ENCODE measurements at regions not wholly inside any gene's neighbourhood (a gene's known extent, or its start where the extent isn't known, plus 50 kb on each side); places are given as distances from the start of the nearest gene placed in this dataset.

GRCh38 chr10:78920011-78920410 lies 148.8 kb upstream of the ZMIZ1 start:
- Histone ChIP-seq H3K4me3 (ENCODE audit: low read length) (no peak overlapping the region), H3K9me3 (ENCODE audit: control insufficient read depth, low read depth, low read length) (no peaks in the 10 kb centered on the region), H3K27me3 (ENCODE audit: control insufficient read depth, insufficient read depth, low read length) (no peaks in the 10 kb centered on the region), H3K36me3 (ENCODE audit: control insufficient read depth, insufficient read depth, low read length) (no peaks in the 10 kb centered on the region), H3K4me1 (ENCODE audit: control insufficient read depth, insufficient read depth, low read length) (peaks cover 7% of the 10 kb centered on the region), H3K27ac (ENCODE audit: low read length) (no peak overlapping the region)
- no peak for DNase-seq
- WGBS (ENCODE audit: insufficient coverage, low lambda C conversion rate), result no CpG with 5 or more reads among the region's 2 CpGs

- Histone ChIP-seq H3K27ac (ENCODE audit: low read length) (no peak overlapping the region), H3K9me3 (ENCODE audit: control insufficient read depth, low read depth, low read length) (no peaks in the 10 kb centered on the region), H3K36me3 (ENCODE audit: control insufficient read depth, insufficient read depth, low read length) (no peaks in the 10 kb centered on the region), H3K4me1 (ENCODE audit: control insufficient read depth, insufficient read depth, low read length) (peaks cover 10% of the 10 kb centered on the region), H3K27me3 (ENCODE audit: control insufficient read depth, insufficient read depth, low read length) (no peaks in the 10 kb centered on the region), H3K4me3 (ENCODE audit: low read length) (no peak overlapping the region)
- WGBS (ENCODE audit: insufficient coverage, low lambda C conversion rate), result no CpG with 5 or more reads among the region's 3 CpGs
- DNase-seq, result no peak
Measured at GRCh38 chr10:78921895-78922294, 146.9 kb upstream of the ZMIZ1 start.

- peaks cover 10% of the 10 kb centered on the region for H3K4me1 ChIP-seq (ENCODE audit: control insufficient read depth, insufficient read depth, low read length)
- no peaks in the 10 kb centered on the region for H3K36me3 ChIP-seq (ENCODE audit: control insufficient read depth, insufficient read depth, low read length)
- no peak for DNase-seq
- no peak overlapping the region for H3K4me3 ChIP-seq (ENCODE audit: low read length)
- WGBS (ENCODE audit: insufficient coverage, low lambda C conversion rate), result no CpG with 5 or more reads among the region's 15 CpGs
- H3K27ac ChIP-seq (ENCODE audit: low read length), result no peak overlapping the region
- no peaks in the 10 kb centered on the region for H3K27me3 ChIP-seq (ENCODE audit: control insufficient read depth, insufficient read depth, low read length)
- H3K9me3 ChIP-seq (ENCODE audit: control insufficient read depth, low read depth, low read length), result no peaks in the 10 kb centered on the region
Measured at GRCh38 chr10:78923647-78924318, 145.0 kb upstream of the ZMIZ1 start.

GRCh38 chr10:78924319-78925003 lies 144.3 kb upstream of the ZMIZ1 start:
- DNase-seq, result no peak
- no peak overlapping the region for H3K27ac ChIP-seq (ENCODE audit: low read length)

GRCh38 chr10:78925275-78925674 lies 143.5 kb upstream of the ZMIZ1 start:
- H3K9me3 ChIP-seq (ENCODE audit: control insufficient read depth, low read depth, low read length), result no peaks in the 10 kb centered on the region
- no peaks in the 10 kb centered on the region for H3K36me3 ChIP-seq (ENCODE audit: control insufficient read depth, insufficient read depth, low read length)
- H3K4me3 ChIP-seq (ENCODE audit: low read length), result no peak overlapping the region
- no peaks in the 10 kb centered on the region for H3K27me3 ChIP-seq (ENCODE audit: control insufficient read depth, insufficient read depth, low read length)
- H3K4me1 ChIP-seq (ENCODE audit: control insufficient read depth, insufficient read depth, low read length), result peaks cover 10% of the 10 kb centered on the region
- WGBS (ENCODE audit: insufficient coverage, low lambda C conversion rate), result 100% methylated on average over 1 of the region's 6 CpGs
- no peak for DNase-seq
- peak overlapping the region; percentile 39 for H3K27ac ChIP-seq (ENCODE audit: low read length)

More at GRCh38 chr10:78924319-78925003, 144.3 kb upstream of the ZMIZ1 start:
- Histone ChIP-seq H3K4me1 (ENCODE audit: control insufficient read depth, insufficient read depth, low read length) (peaks cover 10% of the 10 kb centered on the region), H3K4me3 (ENCODE audit: low read length) (no peak overlapping the region), H3K9me3 (ENCODE audit: control insufficient read depth, low read depth, low read length) (no peaks in the 10 kb centered on the region), H3K36me3 (ENCODE audit: control insufficient read depth, insufficient read depth, low read length) (no peaks in the 10 kb centered on the region), H3K27me3 (ENCODE audit: control insufficient read depth, insufficient read depth, low read length) (no peaks in the 10 kb centered on the region)
- WGBS (ENCODE audit: insufficient coverage, low lambda C conversion rate), result no CpG with 5 or more reads among the region's 7 CpGs

GRCh38 chr10:78925800-78926319 lies 142.9 kb upstream of the ZMIZ1 start:
- H3K27ac ChIP-seq (ENCODE audit: low read length), result peak overlapping the region; percentile 39
- H3K9me3 ChIP-seq (ENCODE audit: control insufficient read depth, low read depth, low read length), result no peaks in the 10 kb centered on the region
- H3K36me3 ChIP-seq (ENCODE audit: control insufficient read depth, insufficient read depth, low read length), result no peaks in the 10 kb centered on the region
- no peaks in the 10 kb centered on the region for H3K27me3 ChIP-seq (ENCODE audit: control insufficient read depth, insufficient read depth, low read length)
- H3K4me3 ChIP-seq (ENCODE audit: low read length), result no peak overlapping the region
- peaks cover 10% of the 10 kb centered on the region for H3K4me1 ChIP-seq (ENCODE audit: control insufficient read depth, insufficient read depth, low read length)
- peak; percentile 76 to 86 for DNase-seq
- WGBS (ENCODE audit: insufficient coverage, low lambda C conversion rate), result no CpG with 5 or more reads among the region's 6 CpGs

- Histone ChIP-seq H3K4me1 (ENCODE audit: control insufficient read depth, insufficient read depth, low read length) (peaks cover 10% of the 10 kb centered on the region), H3K9me3 (ENCODE audit: control insufficient read depth, low read depth, low read length) (no peaks in the 10 kb centered on the region), H3K4me3 (ENCODE audit: low read length) (no peak overlapping the region), H3K27ac (ENCODE audit: low read length) (no peak overlapping the region), H3K36me3 (ENCODE audit: control insufficient read depth, insufficient read depth, low read length) (no peaks in the 10 kb centered on the region), H3K27me3 (ENCODE audit: control insufficient read depth, insufficient read depth, low read length) (no peaks in the 10 kb centered on the region)
- no CpG with 5 or more reads among the region's 11 CpGs for WGBS (ENCODE audit: insufficient coverage, low lambda C conversion rate)
- no peak for DNase-seq
Measured at GRCh38 chr10:78927257-78927995, 141.3 kb upstream of the ZMIZ1 start.

GRCh38 chr10:78928330-78928729 lies 140.4 kb upstream of the ZMIZ1 start:
- no CpG with 5 or more reads among the region's 3 CpGs for WGBS (ENCODE audit: insufficient coverage, low lambda C conversion rate)

GRCh38 chr10:78929541-78929940 lies 139.2 kb upstream of the ZMIZ1 start:
- Histone ChIP-seq H3K27me3 (ENCODE audit: control insufficient read depth, insufficient read depth, low read length) (no peaks in the 10 kb centered on the region), H3K4me3 (ENCODE audit: low read length) (no peak overlapping the region), H3K4me1 (ENCODE audit: control insufficient read depth, insufficient read depth, low read length) (peaks cover 3% of the 10 kb centered on the region), H3K27ac (ENCODE audit: low read length) (no peak overlapping the region), H3K36me3 (ENCODE audit: control insufficient read depth, insufficient read depth, low read length) (no peaks in the 10 kb centered on the region), H3K9me3 (ENCODE audit: control insufficient read depth, low read depth, low read length) (no peaks in the 10 kb centered on the region)
- DNase-seq, result no peak
- no CpG with 5 or more reads among the region's 1 CpG for WGBS (ENCODE audit: insufficient coverage, low lambda C conversion rate)

More at GRCh38 chr10:78928330-78928729, 140.4 kb upstream of the ZMIZ1 start:
- Histone ChIP-seq H3K9me3 (ENCODE audit: control insufficient read depth, low read depth, low read length) (no peaks in the 10 kb centered on the region), H3K27me3 (ENCODE audit: control insufficient read depth, insufficient read depth, low read length) (no peaks in the 10 kb centered on the region), H3K4me3 (ENCODE audit: low read length) (no peak overlapping the region), H3K4me1 (ENCODE audit: control insufficient read depth, insufficient read depth, low read length) (peaks cover 10% of the 10 kb centered on the region), H3K36me3 (ENCODE audit: control insufficient read depth, insufficient read depth, low read length) (no peaks in the 10 kb centered on the region), H3K27ac (ENCODE audit: low read length) (no peak overlapping the region)
- no peak for DNase-seq

GRCh38 chr10:78931321-78932053 lies 137.3 kb upstream of the ZMIZ1 start:
- Histone ChIP-seq H3K4me1 (ENCODE audit: control insufficient read depth, insufficient read depth, low read length) (no peaks in the 10 kb centered on the region), H3K4me3 (ENCODE audit: low read length) (no peak overlapping the region), H3K27ac (ENCODE audit: low read length) (no peak overlapping the region), H3K27me3 (ENCODE audit: control insufficient read depth, insufficient read depth, low read length) (no peaks in the 10 kb centered on the region), H3K36me3 (ENCODE audit: control insufficient read depth, insufficient read depth, low read length) (no peaks in the 10 kb centered on the region), H3K9me3 (ENCODE audit: control insufficient read depth, low read depth, low read length) (no peaks in the 10 kb centered on the region)
- WGBS (ENCODE audit: insufficient coverage, low lambda C conversion rate), result no CpG with 5 or more reads among the region's 21 CpGs
- no peak for DNase-seq
